GM12878 (cell line): ENCODE measurements at regions not wholly inside any gene's neighbourhood (a gene's known extent, or its start where the extent isn't known, plus 50 kb on each side); places are given as distances from the start of the nearest gene placed in this dataset.

Experiments used
- ATAC-seq: fragments of 200-7000 bp; cut with Tn5 transposase; 3 replicates; pipeline ENCODE4 v1.9.1; 2020; ENCODE audit warnings: mild to moderate bottlenecking, moderate library complexity
- BruUV-seq: library from RNA; stranded (reverse); fragments of 400-500 nt; replicated peaks from 2 replicates; lab custom pipeline; 2021; lab: Mats Ljungman, UMichigan
- CTCF ChIA-PET: fragments of 300-600 bp; sonication (Branson Sonifier 250); formaldehyde crosslinking; extraction: SDS; loops from one replicate; lab custom pipeline; 2021; ENCODE audit warnings: inconsistent platforms; lab: Yijun Ruan, JAX
- POLR2A ChIA-PET: fragments of 350-600 bp; formaldehyde crosslinking; extraction: SDS; loops from one replicate; lab custom pipeline; 2021; ENCODE audit warnings: inconsistent platforms; lab: Charles Lee
- RAD21 ChIA-PET: fragments of 300-600 bp; sonication (Branson Sonifier 250); formaldehyde crosslinking; loops from one replicate; lab custom pipeline; 2023; ENCODE audit warnings: antibody characterized with exemption; ENCODE audit not compliant: unreplicated experiment; lab: Charles Lee
- SMC1A ChIA-PET: fragments of 300-600 bp; sonication (Branson Sonifier 250); formaldehyde crosslinking; loops from one replicate; lab custom pipeline; 2023; ENCODE audit not compliant: unreplicated experiment, uncharacterized antibody; lab: Charles Lee
- DNase-seq: peaks from one replicate; pipeline ENCODE4 v3.0.0-alpha.2; 2011; ENCODE audit warnings: low read depth, low spot score
- FAIRE-seq: peaks from 3 replicates; lab custom pipeline; 2011; peaks lifted over from hg19 to GRCh38; lab: Jason Lieb, UNC
- H2AFZ ChIP-seq: 2 replicates; pipeline ENCODE4 v1.6.0; 2011; ENCODE audit warnings: low read depth, low read length, control low read depth; ENCODE audit not compliant: control insufficient read depth
- H3K27ac ChIP-seq: 2 replicates; pipeline ENCODE4 v1.5.1; 2011; ENCODE audit warnings: control low read depth; ENCODE audit not compliant: control insufficient read depth, insufficient read depth
- H3K27me3 ChIP-seq, 2 experiments: replicated peaks in 1 of 2; 2 replicates each; pipeline versions ENCODE4 v1.6.0 to v1.6.1; 2011; ENCODE audit warnings: low read length in 1 of 2; ENCODE audit not compliant: control insufficient read depth in 2 of 2, insufficient read depth in 2 of 2
- H3K36me3 ChIP-seq, 2 experiments: 2 replicates each; pipeline ENCODE4 v1.5.1; 2011; ENCODE audit warnings: low read length in 1 of 2; ENCODE audit not compliant: control insufficient read depth in 2 of 2, insufficient read depth in 2 of 2
- H3K4me1 ChIP-seq: 2 replicates; pipeline ENCODE4 v1.6.1; 2011; ENCODE audit warnings: mild to moderate bottlenecking, low read length, moderate library complexity, mixed read lengths; ENCODE audit not compliant: control insufficient read depth, insufficient read depth
- H3K4me2 ChIP-seq: 2 replicates; pipeline ENCODE4 v1.6.0; 2011; ENCODE audit warnings: control low read depth; ENCODE audit not compliant: control insufficient read depth, insufficient read depth
- H3K4me3 ChIP-seq: fragments of 200-600 bp; sonication (generic); 2 replicates; pipeline ENCODE4 v1.5.1; 2016
- H3K79me2 ChIP-seq: 2 replicates; pipeline ENCODE4 v1.6.0; 2011; ENCODE audit warnings: low read length; ENCODE audit not compliant: control insufficient read depth, insufficient read depth
- H3K9ac ChIP-seq: 2 replicates; pipeline ENCODE4 v1.8.0; 2011; ENCODE audit warnings: low read length, control low read depth, mixed read lengths; ENCODE audit not compliant: control insufficient read depth, insufficient read depth
- H3K9me3 ChIP-seq: replicated peaks from 3 replicates; pipeline ENCODE4 v1.5.1; 2011; ENCODE audit warnings: mild to moderate bottlenecking, low read length; ENCODE audit not compliant: control insufficient read depth, insufficient read depth
- H4K20me1 ChIP-seq: 2 replicates; pipeline ENCODE4 v1.6.0; 2011; ENCODE audit not compliant: control insufficient read depth, insufficient read depth
- E2F4 ChIP-seq: IDR thresholded peaks from 2 replicates; pipeline ENCODE4 v1.6.1; 2012; ENCODE audit warnings: low read depth, low read length, improper control_type of control experiment
- E2F8 ChIP-seq: fragments of 450-650 bp; IDR thresholded peaks from 2 replicates; pipeline ENCODE4 v1.6.1; 2018; ENCODE audit warnings: mild to moderate bottlenecking, low read depth, moderate library complexity; ENCODE audit not compliant: partially characterized antibody
- NKRF ChIP-seq: fragments of 450-650 bp; conservative IDR thresholded peaks from 2 replicates; pipeline ENCODE4 v1.6.1; 2017; ENCODE audit warnings: mild to moderate bottlenecking, moderate library complexity
- PRDM15 ChIP-seq: fragments of 450-650 bp; formaldehyde crosslinking; IDR thresholded peaks from 2 replicates; pipeline ENCODE4 v1.4.0; 2020; ENCODE audit warnings: mild to moderate bottlenecking, moderate library complexity
- RAD21 ChIP-seq: IDR thresholded peaks from 2 replicates; pipeline ENCODE4 v1.6.1; 2011; ENCODE audit warnings: mild to moderate bottlenecking, low read depth, low read length, moderate library complexity; ENCODE audit not compliant: insufficient read depth
- RCOR1 ChIP-seq: conservative IDR thresholded peaks from 2 replicates; pipeline ENCODE4 v1.6.1; 2012; ENCODE audit warnings: low read depth, low read length, improper control_type of control experiment
- SP1 ChIP-seq: IDR thresholded peaks from one replicate; pipeline ENCODE4 v1.6.1; 2011; ENCODE audit warnings: low read depth, low read length
- SRF ChIP-seq, 2 experiments: IDR thresholded peaks; 2 replicates each; pipeline ENCODE4 v1.6.1; 2011; ENCODE audit warnings: low read depth in 2 of 2, low read length in 2 of 2, mild to moderate bottlenecking in 1 of 2, moderate library complexity in 1 of 2
- STAT1 ChIP-seq: fragments of 450-650 bp; conservative IDR thresholded peaks from 2 replicates; pipeline ENCODE4 v1.6.1; 2014; ENCODE audit warnings: antibody characterized with exemption, mild to moderate bottlenecking
- ZNF687 ChIP-seq: fragments of 450-650 bp; IDR thresholded peaks from 2 replicates; pipeline ENCODE4 v1.6.1; 2017; ENCODE audit warnings: mild to moderate bottlenecking, moderate library complexity
- WGBS: methylation state at CpG from one replicate; pipeline ENCODE4 v1.1.6; 2016; ENCODE audit warnings: low lambda C conversion rate; ENCODE audit not compliant: insufficient replicate concordance, insufficient coverage; ENCODE audit errors: missing lambda C conversion rate; 5-methylcytosine and 5-hydroxymethylcytosine counted together
- in situ Hi-C: fragments of 300-500 bp; cut with MboI; formaldehyde crosslinking; loops from 9 replicates; pipeline ENCODE4 v1.14.3; 2018; ENCODE audit warnings: mixed read lengths
- intact Hi-C: fragments of 100-400 bp; cut with micrococcal nuclease; formaldehyde crosslinking; loops from one replicate; pipeline ENCODE4 v1.14.2; 2022; ENCODE audit not compliant: unreplicated experiment

- BruUV-seq: no TSS peak
- intact Hi-C loops: no loop called here
- Histone ChIP-seq H3K79me2 (no peaks in the 10 kb centered on the region), H3K4me2 (no peak overlapping the region), H4K20me1 (no peaks in the 10 kb centered on the region), H3K36me3 (no peaks in the 10 kb centered on the region), H3K27me3 (no peaks in the 10 kb centered on the region), H3K4me3 (no peak overlapping the region), H2AFZ (no peak overlapping the region), H3K4me1 (no peaks in the 10 kb centered on the region), H3K27ac (no peak overlapping the region), H3K9me3 (no peaks in the 10 kb centered on the region; the same call in 2 of the 3 replicates), H3K9ac (no peak overlapping the region)
- SMC1A ChIA-PET: no interaction called here
- DNase-seq: no peak
- POLR2A ChIA-PET: interaction anchor here (0.6 kb wide), 1 partner anchor 504 kb away, joined by 3 read pairs; no protein-coding TSS in a partner anchor
- in situ Hi-C loops: no loop called here
- WGBS: 0% methylated on average over 2 of the region's 2 CpGs
- no peak for ATAC-seq
- CTCF ChIA-PET: no interaction called here
- FAIRE-seq: no peak
- RAD21 ChIA-PET: no interaction called here
- no peak for TF ChIP-seq RAD21
- no peak for TF ChIP-seq SP1
- TF ChIP-seq ZNF687: no peak
- no peak for TF ChIP-seq PRDM15 (CRISPR knock-in tag)
- TF ChIP-seq SRF (IDR thresholded peaks at IDR 0.05; ENCODE audit: low read depth in 2 of 2, low read length in 2 of 2): no peak
- TF ChIP-seq STAT1: no peak
- TF ChIP-seq E2F8: no peak
- no peak for TF ChIP-seq E2F4
- TF ChIP-seq NKRF: no peak
- TF ChIP-seq RCOR1: no peak
Measured at GRCh38 chr6:153465050-153465449, 334.0 kb upstream of the RGS17 start.
